GM21360 (cell line): ENCODE measurements at regions not wholly inside any gene's neighbourhood (a gene's known extent, or its start where the extent isn't known, plus 50 kb on each side); places are given as distances from the start of the nearest gene placed in this dataset.

Source experiments
- ATAC-seq: cut with Tn5 transposase; IDR thresholded peaks from one replicate; pipeline ENCODE4 v1.9.1; 2021; ENCODE audit warnings: mild to moderate bottlenecking, moderate library complexity; ENCODE audit not compliant: unreplicated experiment

DNA sequence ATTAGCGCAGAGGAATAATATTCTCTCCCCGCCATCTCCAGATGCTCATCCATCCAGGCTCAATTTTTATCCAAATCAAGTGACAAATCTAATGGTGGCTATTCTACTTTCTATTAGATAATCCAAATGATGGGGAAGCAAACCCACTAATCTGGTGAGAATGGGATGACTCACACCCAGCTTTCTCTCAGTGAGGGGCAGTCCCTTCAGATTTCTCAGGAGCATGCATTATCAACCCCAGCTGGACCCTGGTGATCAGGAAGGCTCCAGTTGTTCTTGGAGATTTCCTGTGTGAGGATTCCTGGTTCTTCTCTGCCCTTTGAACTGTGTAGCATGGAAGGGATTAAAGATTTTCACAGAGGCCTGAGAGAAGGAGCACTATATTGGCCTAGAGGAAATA, 358.0 kb downstream of the WDR72 start:
- ATAC-seq: no peak

DNA sequence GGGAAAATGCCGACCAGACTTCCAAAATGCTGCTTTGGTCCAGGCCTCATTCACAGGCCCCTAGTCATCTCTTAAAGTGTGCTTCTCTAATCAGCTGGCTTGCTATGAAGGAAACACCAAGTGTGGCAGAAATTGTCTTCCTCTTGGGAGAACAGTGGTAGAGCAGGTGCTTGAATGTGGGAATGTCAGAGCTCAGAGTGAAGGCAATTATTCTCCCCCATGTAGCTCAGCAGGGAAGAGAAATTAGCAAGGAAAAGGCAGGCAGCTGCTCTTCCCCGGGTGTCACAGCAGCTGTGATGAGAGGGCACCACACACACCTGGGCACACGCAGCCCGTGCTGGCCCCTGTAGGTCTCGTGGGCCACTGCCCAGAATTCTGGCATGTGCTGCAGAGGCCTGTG, 358.5 kb downstream of the WDR72 start:
- ATAC-seq: no peak

DNA sequence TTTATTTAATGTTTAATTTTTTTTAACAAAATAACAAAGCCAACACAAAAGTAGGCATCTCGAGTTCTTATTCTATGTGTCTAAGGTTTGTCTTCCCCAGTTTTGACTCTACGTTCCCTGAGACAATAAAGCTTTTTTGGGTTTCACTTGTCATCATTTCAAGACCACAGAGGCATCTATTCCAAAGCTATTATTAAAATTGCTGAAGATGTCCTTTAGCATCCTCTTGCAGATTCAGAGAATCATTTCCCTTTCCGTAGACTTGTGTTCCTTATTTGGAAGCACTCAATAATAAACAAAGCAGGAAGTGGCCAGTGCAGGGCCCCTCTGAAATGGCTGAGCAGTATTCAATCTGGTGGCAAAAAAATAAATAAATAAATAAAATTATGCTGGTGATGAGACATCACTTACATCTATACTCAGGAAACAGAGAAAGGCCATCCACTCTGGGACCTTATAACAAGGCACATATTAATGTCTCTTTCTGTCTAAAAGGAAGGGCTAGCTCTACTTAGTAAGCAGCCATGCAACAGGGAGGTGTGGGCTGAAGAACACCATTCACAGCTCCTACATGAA, 362.3 kb downstream of the WDR72 start:
- ATAC-seq: no peak

DNA sequence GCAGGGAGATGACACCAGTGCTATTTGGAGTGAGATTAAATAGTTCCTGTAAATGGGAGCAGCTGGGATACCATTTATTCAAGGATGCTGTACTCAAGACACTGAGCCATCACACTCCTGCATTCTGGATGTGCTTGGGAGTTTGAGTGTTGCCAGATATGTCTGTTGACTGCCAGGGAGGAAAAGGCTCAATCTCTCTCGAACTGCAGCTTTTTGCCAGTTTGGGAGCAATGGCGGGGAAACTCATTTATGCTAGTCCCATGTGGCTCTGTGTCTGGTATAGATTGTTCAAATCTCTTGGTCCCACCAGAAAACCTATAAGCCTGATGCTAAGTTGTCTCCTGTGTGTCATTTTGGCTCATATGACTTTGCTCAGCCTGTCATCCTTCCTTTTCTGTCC, 363.6 kb downstream of the WDR72 start:
- no peak for ATAC-seq

DNA sequence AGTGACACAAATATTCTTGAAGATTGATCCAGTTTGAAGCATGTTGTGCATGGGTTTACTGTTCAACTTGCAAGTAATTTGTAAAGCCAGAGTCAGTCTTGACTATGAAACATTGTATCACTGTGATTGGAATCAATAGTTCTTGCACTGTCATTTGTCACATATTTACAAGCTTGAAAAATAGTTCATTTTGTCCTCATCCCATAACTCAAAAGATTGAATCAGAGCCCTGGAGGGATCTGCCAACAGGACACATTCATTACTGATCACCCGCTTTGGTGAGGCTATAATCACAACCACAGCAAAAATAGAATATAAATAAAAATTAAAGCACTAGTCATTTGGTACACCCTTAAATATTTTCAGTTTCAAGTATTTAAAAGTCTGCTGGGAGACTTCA, 368.9 kb downstream of the WDR72 start:
- ATAC-seq: no peak

DNA sequence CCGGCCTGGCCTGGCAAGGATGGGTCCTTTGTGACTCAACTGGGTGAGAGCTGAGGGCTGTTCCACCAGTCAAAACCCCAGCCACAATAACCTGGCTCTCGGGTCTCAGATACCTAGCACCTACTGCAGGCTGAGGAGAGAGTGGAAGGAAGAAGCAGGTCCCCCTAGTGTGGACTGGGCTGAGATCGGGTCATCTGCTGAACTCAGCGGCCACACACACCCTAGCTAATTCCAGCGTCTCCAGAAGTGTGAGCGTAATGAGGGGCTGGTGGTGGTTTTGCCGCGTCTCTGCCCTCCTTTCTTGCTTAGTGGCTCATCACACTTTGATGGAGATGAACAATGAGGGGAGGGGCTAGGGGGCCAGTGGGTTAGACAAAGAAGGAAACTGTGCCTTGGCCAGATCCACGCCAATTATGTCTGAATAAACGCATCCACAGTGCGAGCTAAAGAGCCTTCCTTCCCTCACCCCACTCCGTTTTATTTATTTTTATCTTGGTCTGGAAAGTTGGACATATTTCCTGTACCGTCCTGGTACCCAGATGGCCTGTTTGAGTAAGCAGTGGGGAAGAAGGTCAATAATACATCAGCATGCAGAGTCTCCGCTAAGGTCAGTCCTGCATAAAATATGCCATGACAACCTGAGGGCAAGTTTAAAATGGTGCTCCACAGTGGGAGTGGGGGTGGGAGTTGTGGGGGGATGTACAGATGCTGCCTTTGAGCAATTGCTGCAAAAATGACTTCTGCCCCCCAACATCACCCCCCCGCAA, 370.0 kb downstream of the WDR72 start:
- no peak for ATAC-seq

DNA sequence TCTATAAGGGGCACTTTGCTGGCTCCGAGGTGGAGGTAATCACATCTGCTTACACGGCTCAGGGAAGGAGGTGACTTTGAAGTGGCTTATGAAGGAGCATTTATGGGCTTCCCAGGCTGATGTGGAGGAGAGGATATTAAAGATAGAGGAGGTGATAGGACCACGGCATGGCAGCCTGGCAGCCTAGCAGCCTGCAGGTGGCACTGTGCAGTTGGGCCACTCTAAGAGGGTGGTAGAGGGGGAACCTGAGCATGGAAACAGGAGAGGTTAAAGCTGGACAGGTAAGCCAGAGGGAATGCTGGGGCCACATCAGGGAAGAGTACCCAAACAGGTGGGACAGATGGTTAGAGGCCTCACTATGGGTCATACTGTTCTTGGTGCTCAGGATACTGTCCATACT, 375.0 kb downstream of the WDR72 start:
- no peak for ATAC-seq

DNA sequence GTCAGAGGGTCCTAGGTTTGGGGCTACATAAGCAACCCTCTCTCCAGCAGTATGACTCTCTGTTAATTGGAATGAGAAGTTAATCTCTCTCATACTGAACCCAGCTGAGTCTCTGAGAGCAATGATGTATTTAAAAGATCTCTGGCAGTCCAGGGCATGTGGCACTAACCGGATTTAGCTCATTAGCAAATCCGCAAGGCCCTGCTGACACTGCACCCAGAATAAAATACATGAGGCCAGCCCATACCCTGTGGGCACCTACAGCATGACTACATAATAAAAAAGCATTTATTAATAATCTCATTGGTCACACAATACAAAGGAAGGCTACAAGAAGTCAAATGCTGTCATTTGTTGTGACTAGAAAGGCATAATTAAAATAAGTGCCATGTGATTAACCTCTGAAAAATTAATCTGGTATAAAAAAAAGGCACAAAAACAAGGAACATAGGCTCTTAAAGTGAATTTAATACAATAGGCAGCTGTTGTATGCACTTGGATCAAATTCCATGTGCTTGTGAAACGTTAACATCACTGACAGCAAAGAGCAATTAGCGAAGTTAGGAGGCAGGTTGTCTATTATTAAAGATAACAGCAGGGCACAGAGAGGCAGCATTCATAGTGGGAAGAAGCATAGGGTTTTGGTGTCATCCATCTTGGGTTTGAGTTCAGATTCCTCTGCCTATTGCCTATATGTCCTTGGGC, 381.2 kb downstream of the WDR72 start:
- no peak for ATAC-seq

DNA sequence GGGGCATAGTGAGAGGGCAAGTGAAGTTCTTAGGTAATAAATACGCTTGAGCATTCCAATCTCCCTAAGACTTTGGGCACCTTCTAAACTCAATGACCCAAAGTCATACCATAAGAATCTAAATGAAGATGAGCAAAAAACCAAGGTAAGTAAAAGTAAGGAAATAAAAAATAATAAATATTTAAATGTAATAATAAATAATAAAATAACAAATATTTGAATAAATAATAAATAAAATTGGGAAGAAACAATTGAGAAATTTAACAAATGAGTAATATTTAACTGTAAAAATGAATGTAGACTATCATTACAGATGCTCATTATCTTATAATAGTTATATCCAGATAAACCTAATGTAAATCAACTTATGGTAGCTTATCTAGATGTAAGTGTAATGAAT, 391.7 kb downstream of the WDR72 start:
- ATAC-seq: no peak

DNA sequence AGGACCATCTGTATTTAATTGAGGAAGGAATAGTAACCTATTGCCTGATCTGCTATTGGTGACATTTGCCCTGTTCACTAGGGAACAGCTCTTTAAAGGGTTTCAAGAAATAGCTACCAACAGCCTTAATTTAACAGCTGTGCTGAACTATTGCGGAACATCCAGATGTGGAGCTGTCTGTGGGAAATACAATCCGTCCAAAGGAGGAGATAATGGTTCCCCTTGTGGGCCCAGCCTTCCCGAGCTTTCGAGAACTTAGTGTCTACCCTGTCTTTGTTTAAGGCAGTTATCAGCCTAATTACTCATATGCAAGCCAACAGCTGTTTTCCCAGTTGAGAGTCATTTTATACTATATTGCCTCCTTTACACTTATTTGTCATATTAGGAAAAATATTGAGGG, 398.6 kb downstream of the WDR72 start:
- no peak for ATAC-seq

DNA sequence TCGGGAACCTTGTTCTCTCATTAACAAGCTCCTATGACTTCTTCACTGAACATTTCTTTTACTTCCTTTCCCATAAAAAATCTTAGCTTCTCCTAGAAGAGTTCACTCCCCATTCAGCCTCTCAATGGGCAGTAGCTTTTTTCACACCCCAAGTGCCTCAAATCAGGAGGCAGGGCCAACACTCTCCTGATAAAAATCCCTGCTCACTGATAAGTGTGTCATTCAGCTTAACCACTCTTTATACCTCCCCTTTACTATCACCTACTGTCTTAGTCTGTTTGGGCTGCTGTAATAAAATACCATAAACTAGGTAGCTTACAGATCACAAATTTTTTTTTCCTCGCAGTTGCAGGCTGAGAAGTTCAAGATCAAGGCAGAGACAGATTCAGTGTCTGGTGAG, 400.4 kb downstream of the WDR72 start:
- ATAC-seq: no peak

DNA sequence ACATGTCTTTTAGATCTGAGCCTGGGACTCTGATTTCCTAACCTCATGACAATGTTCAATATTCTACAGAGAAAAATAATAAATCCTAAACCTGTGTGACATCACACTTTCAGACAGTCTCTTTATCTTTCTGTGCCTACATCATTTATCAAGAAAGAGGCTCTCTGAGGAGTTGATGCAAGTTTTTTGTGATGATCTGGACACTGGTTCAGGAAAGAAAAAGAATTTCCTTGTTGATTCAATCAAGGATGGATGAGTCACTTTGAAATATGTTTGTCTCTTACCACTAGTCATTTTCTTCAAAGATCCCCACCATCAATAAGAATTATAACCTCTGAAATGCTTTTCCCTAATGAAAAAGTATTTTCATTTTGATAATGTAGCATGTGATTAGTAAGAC, 404.6 kb downstream of the WDR72 start:
- ATAC-seq: no peak

DNA sequence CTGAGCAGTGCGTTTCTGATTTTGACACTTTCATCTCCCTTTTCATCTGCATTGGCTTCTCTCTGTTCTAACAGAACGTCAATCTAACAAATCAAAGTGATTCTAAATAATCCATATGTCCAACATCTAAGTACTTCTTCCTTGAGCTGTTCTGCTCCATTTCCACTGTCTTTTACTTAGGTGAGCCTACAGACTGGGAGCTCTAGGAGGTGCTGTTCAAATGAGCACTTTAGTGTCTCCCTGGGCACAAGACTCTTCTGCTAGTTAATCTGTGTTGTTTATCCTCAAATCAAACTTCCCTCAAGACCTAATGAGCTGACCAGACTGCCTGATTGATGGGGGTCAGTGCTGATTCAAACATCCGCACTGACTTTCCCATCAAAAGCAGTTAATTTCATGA, 408.1 kb downstream of the WDR72 start:
- no peak for ATAC-seq

DNA sequence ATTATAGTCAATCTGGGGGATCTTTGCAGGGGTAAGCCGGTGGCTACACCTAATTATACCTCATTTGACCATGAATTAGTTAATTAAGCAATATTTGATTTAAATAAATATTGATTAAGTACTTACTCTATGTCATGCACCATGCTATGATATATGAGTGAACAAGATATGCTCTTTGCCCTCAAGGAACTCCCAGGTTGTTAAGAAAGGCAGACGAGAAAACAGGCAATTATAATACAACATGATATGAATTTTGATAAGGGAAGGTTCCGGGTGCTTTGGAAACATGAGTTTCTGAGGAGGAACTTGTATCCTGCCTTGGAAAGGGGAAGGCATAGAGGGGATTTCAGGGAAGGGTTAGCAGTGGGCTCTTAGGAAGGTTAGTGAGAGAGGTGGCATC, 412.9 kb downstream of the WDR72 start:
- ATAC-seq: no peak

DNA sequence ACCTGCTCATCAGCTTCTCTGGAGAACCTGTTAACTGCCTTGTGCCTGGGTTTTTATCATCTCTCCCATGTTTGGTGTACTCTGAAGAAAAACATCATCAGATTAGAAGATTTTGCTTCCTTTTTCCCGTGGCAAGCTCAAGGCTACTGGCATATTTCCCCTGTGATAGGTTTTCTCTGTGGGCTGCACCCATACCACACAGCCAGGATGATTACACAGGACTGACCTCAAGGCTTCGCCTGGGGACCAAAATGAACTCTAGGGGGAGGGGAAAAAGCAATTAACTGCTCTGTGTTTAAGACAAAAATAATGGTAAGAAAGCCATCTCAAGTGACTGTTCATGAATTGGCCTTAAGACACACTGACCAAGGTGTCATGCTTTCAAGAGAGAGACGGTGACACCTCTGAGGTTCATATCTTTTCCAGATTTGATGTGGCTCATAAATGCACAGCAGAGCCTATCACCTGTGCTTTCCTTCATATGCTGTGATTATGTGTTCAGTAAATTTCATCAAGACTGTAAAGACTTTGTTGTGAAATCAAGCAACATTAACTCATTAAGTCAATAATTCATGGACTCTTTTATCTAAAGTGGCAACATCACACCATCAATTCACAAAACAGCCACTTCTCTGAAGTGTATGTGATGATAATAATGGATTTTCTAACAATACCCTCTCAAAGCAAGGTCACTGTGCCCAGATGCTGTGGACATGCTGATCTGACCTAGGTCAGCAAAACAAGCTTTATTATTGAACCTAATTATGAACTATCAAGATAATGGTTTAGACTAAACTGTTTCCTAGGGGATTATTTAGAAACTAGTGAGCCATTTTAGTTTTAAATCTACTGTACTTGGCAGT, 427.9 kb downstream of the WDR72 start:
- ATAC-seq: no peak

DNA sequence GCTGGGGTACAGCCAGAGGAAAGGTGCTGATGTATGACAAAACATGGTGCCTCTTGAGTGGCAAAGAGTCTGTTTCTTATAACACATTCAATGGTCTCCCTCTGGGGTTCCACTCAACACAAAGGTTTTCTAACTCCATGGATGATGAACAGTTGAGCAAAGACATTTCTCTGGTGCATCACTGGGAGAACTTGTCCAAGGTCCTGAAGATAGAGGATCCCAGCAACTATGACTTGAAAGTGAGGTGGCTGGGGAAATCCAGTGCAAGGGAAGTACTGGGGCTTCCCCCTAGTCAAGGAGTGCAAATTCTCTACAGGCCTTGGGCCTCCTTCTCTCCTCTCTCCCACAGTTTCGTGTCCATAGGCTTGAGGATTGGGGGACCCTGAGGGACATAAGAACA, 431.1 kb downstream of the WDR72 start:
- no peak for ATAC-seq

DNA sequence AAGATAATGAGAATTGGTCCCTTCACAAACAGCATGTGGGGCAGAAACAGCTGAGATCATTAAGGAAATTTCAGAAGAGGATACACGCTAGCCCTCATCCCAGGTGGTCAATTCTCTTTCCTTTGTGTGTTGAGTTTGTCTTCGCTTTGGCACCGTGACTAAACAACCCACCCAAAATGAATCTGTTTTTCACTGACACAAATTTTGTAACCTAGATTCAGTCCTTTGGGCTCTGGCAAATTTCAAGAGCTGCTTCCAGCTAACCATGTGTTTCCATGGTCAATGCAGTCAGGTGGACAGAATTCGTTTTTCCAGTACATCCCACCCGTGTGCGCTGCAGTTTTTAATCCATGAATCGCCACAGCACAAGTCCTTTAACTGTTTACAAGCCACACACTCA, 435.4 kb downstream of the WDR72 start:
- ATAC-seq: no peak

DNA sequence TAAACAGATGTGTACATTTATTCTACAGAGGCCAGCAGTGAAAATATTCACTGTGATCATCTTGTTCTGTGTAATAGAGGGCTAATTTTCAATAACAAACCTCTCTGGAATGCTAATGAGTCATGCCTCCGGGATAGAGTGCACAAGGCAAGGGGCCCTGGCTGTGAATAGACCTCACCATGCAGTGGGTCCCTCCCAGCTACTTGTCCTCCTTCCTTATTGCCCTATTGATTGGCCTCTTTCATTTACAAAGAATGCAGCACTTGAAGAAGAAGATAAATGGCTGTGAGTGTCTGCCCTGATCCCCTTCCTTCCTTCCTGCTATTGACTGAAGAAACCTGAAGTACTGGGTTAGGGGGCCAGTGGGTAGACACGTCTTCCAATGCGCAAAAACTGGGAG, 436.3 kb downstream of the WDR72 start:
- ATAC-seq: no peak

DNA sequence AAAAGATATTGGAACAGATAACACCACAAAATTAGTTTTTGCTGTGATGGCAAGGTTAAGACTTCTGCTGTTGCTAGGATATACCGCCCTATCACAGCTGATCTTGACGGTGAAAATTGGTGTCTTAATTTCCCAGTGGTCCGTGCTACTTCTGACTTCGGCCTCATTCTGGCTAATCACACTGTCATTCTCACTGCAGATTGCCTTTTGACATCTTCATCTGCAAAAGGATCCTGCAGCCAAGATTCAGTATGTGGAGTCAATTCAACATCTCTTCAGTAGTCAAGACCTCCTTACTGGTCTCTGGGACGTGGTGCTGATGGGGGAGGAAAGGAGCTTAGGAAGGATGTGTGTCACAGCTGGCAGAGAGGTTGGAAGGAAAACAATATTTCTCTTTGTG, 438.6 kb downstream of the WDR72 start:
- ATAC-seq: no peak

DNA sequence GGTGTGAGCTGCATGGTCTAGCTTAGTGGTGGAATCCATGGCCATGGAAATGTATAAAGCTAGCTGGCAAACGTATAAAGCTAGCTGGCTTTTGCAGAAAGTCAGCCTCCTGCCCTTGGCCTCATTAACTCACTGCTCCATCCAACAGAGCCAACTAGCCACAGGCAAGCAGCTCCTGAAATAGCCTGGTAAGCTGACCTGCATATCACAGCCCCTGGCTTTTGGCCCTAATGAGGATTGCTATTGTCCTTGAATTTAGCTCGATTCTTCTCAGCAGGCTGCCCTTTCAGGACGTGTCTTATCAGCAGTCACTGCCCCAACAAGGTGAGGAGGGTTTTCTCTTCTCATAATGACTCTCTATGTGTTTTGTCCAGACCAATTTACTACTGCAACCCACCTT, 446.8 kb downstream of the WDR72 start:
- no peak for ATAC-seq

DNA sequence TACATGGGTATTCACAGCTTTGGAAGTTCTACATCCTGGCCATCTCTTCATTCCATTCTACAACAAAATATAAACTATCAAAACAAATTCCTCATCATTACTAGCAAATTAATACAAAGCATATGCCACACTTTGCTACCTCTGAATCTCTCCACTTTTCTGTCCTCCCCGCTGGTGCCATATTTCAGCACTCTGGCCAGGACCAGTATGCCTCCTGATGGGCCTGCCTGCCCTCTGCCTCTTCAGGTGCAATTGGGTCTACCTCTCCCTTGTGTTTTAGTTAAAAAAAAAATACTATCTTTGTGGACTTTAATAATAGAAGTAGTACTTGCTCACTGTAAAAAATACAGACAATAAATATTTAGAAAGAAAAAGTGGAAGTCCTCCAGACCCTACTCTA, 448.8 kb downstream of the WDR72 start:
- ATAC-seq: no peak
